B cell (primary cell): ENCODE measurements at regions not wholly inside any gene's neighbourhood (a gene's known extent, or its start where the extent isn't known, plus 50 kb on each side); places are given as distances from the start of the nearest gene placed in this dataset.

Source experiments
- ATAC-seq: fragments of 200-7000 bp; cut with Tn5 transposase; one replicate; pipeline ENCODE4 v1.10.0; 2021; ENCODE audit warnings: low read depth, mild to moderate bottlenecking, moderate number of reproducible peaks, moderate library complexity
- CTCF ChIA-PET: fragments of 350-600 bp; sonication (Branson Sonifier 250); formaldehyde crosslinking; loops from one replicate; lab custom pipeline; 2021; ENCODE audit warnings: antibody characterized with exemption, inconsistent platforms; lab: Charles Lee
- POLR2A ChIA-PET: fragments of 350-600 bp; sonication (Branson Sonifier 250); formaldehyde crosslinking; loops from one replicate; lab custom pipeline; 2021; ENCODE audit warnings: antibody characterized with exemption; lab: Charles Lee
- DNase-seq: peaks from one replicate; pipeline ENCODE4 v3.0.0; 2013
- H2AFZ ChIP-seq: 2 replicates; pipeline ENCODE4 v1.6.1; 2012; ENCODE audit warnings: mild to moderate bottlenecking, low read depth, low read length; ENCODE audit not compliant: insufficient read depth, poor library complexity, severe bottlenecking
- H3K27ac ChIP-seq, 2 donors: 1 replicate in 1 of 2; 2 replicates in 1 of 2; pipeline ENCODE4 v1.5.1; 2012 to 2013; ENCODE audit warnings: low read length in 2 of 2, mild to moderate bottlenecking in 2 of 2, moderate library complexity in 1 of 2
- H3K27me3 ChIP-seq, 4 experiments: fragments of 200-600 bp in 1 of 4; sonication (generic) in 1 of 4; replicated peaks in 1 of 4; 1 replicate in 2 of 4; 2 replicates in 2 of 4; pipeline versions ENCODE4 v1.6.1 to v1.7.0; 2013 to 2016; ENCODE audit warnings: low read length in 3 of 4, mild to moderate bottlenecking in 2 of 4, mixed read lengths in 1 of 4, moderate library complexity in 1 of 4; ENCODE audit not compliant: insufficient read depth in 4 of 4, control insufficient read depth in 3 of 4; ENCODE audit errors: control extremely low read depth in 1 of 4
- H3K36me3 ChIP-seq, 2 experiments: replicated peaks in 1 of 2; 1 replicate in 1 of 2; 2 replicates in 1 of 2; pipeline versions ENCODE4 v1.6.1 to v1.7.1; 2013; ENCODE audit warnings: low read length in 1 of 2; ENCODE audit not compliant: insufficient read depth in 2 of 2, control insufficient read depth in 1 of 2; ENCODE audit errors: control extremely low read depth in 1 of 2, extremely low read depth in 1 of 2
- H3K4me1 ChIP-seq, 2 donors: fragments of 200-600 bp in 1 of 2; sonication (generic) in 1 of 2; 1 replicate in 1 of 2; 2 replicates in 1 of 2; pipeline versions ENCODE4 v1.5.1 to v1.6.1; 2013 to 2017; ENCODE audit warnings: low read length in 2 of 2; ENCODE audit not compliant: control insufficient read depth in 2 of 2, insufficient read depth in 2 of 2
- H3K4me2 ChIP-seq: replicated peaks from 2 replicates; pipeline ENCODE3; 2012; ENCODE audit warnings: mild to moderate bottlenecking, low read depth, low read length; ENCODE audit not compliant: poor library complexity, severe bottlenecking
- H3K4me3 ChIP-seq, 5 experiments: fragments of 200-600 bp in 1 of 5; sonication (generic) in 1 of 5; 1 replicate in 3 of 5; 2 replicates in 2 of 5; pipeline versions ENCODE4 v1.5.1 to v1.7.0; 2011 to 2016; ENCODE audit warnings: low read length in 4 of 5, mild to moderate bottlenecking in 4 of 5, low read depth in 2 of 5, control low read depth in 1 of 5, moderate library complexity in 1 of 5; ENCODE audit not compliant: insufficient read depth in 1 of 5; ENCODE audit errors: control extremely low read depth in 1 of 5, extremely low read depth in 1 of 5
- H3K79me2 ChIP-seq: fragments of 200-600 bp; sonication (generic); one replicate; pipeline ENCODE4 v1.6.0; 2016; ENCODE audit warnings: low read length; ENCODE audit not compliant: control insufficient read depth, insufficient read depth
- H3K9ac ChIP-seq: fragments of 200-600 bp; sonication (generic); 2 replicates; pipeline ENCODE4 v1.6.1; 2017; ENCODE audit warnings: mild to moderate bottlenecking, low read length, moderate library complexity
- H3K9me3 ChIP-seq, 3 donors: one replicate each; pipeline versions ENCODE4 v1.6.1 to v1.7.1; 2013; ENCODE audit warnings: low read length in 2 of 3; ENCODE audit not compliant: control insufficient read depth in 2 of 3, insufficient read depth in 1 of 3; ENCODE audit errors: control extremely low read depth in 1 of 3
- H4K20me1 ChIP-seq: 2 replicates; pipeline ENCODE4 v1.6.0; 2012; ENCODE audit warnings: mild to moderate bottlenecking, low read length; ENCODE audit not compliant: insufficient read depth, control insufficient read depth, poor library complexity, severe bottlenecking
- H3K27ac Mint-ChIP-seq: one replicate; pipeline ENCODE4 v1.8.0; 2021; ENCODE audit warnings: mixed read lengths
- H3K27me3 Mint-ChIP-seq: one replicate; pipeline ENCODE4 v1.8.0; 2021; ENCODE audit warnings: mixed read lengths
- H3K4me1 Mint-ChIP-seq: one replicate; pipeline ENCODE4 v1.8.0; 2021; ENCODE audit warnings: mixed read lengths
- H3K4me3 Mint-ChIP-seq: one replicate; pipeline ENCODE4 v1.8.0; 2021; ENCODE audit warnings: mixed read lengths
- H3K9me3 Mint-ChIP-seq: one replicate; pipeline ENCODE4 v1.8.0; 2022; ENCODE audit warnings: mixed read lengths; ENCODE audit not compliant: insufficient read depth
- CTCF ChIP-seq: fragments of 200-600 bp; IDR thresholded peaks from one replicate; pipeline ENCODE4 v1.8.0; 2022; ENCODE audit warnings: antibody characterized with exemption, mild to moderate bottlenecking
- EZH2 ChIP-seq: IDR thresholded peaks from 2 replicates; pipeline ENCODE4 v1.6.1; 2012; ENCODE audit warnings: borderline replicate concordance, low read depth, mild to moderate bottlenecking, moderate library complexity, low read length; ENCODE audit not compliant: insufficient read depth, poor library complexity, severe bottlenecking
- WGBS: methylation state at CpG from one replicate; pipeline ENCODE4 v1.1.5; 2013; ENCODE audit warnings: missing lambda C conversion rate; ENCODE audit not compliant: insufficient coverage; 5-methylcytosine and 5-hydroxymethylcytosine counted together
- intact Hi-C: fragments of 100-400 bp; cut with micrococcal nuclease; formaldehyde crosslinking; loops from one replicate; pipeline ENCODE4 v1.10.0; 2022

- H3K9me3 ChIP-seq, result no peaks in the 10 kb centered on the region
- H3K27ac Mint-ChIP-seq, result no peak overlapping the region
- H3K27ac ChIP-seq, result no peak overlapping the region
- DNase-seq, result no peak
- ChIA-PET CTCF (no interaction called here), POLR2A (no interaction called here)
- H3K36me3 ChIP-seq, result no peaks in the 10 kb centered on the region
- no peaks in the 10 kb centered on the region for H3K27me3 ChIP-seq
- H3K4me3 Mint-ChIP-seq, result no peak overlapping the region
- H2AFZ ChIP-seq, result no peak overlapping the region
- H3K79me2 ChIP-seq, result no peaks in the 10 kb centered on the region
- no peaks in the 10 kb centered on the region for H3K27me3 Mint-ChIP-seq
- no peaks in the 10 kb centered on the region for H4K20me1 ChIP-seq
- no peaks in the 10 kb centered on the region for H3K4me1 ChIP-seq
- no peak for TF ChIP-seq EZH2
- no peak for TF ChIP-seq CTCF
- WGBS, result 52% methylated on average over 2 of the region's 4 CpGs
- no peak for ATAC-seq
- H3K4me1 Mint-ChIP-seq, result no peaks in the 10 kb centered on the region
- H3K9me3 Mint-ChIP-seq, result no peaks in the 10 kb centered on the region
- intact Hi-C loops, result no loop called here
- H3K9ac ChIP-seq, result no peak overlapping the region
- no peak overlapping the region for H3K4me2 ChIP-seq
- H3K4me3 ChIP-seq, result no peak overlapping the region
These were observed 235.6 kb upstream of the C9orf72 start for GRCh38 chr9:27808864-27809263.

GRCh38 chr9:27817747-27818146, 244.5 kb upstream of the C9orf72 start:
- H3K9me3 ChIP-seq, result no peaks in the 10 kb centered on the region
- H3K4me1 ChIP-seq, result no peaks in the 10 kb centered on the region
- ChIA-PET CTCF (no interaction called here), POLR2A (no interaction called here)
- no peak overlapping the region for H3K4me3 Mint-ChIP-seq
- H3K79me2 ChIP-seq, result no peaks in the 10 kb centered on the region
- no peak overlapping the region for H3K27ac Mint-ChIP-seq
- 100% methylated on average over 1 of the region's 3 CpGs for WGBS
- H3K36me3 ChIP-seq, result no peaks in the 10 kb centered on the region
- no peak overlapping the region for H3K27ac ChIP-seq
- no peaks in the 10 kb centered on the region for H3K27me3 ChIP-seq
- intact Hi-C loops, result no loop called here
- no peak overlapping the region for H3K9ac ChIP-seq
- no peak overlapping the region for H3K4me3 ChIP-seq
- no peaks in the 10 kb centered on the region for H3K9me3 Mint-ChIP-seq
- no peaks in the 10 kb centered on the region for H3K4me1 Mint-ChIP-seq
- no peak for ATAC-seq
- H3K4me2 ChIP-seq, result no peak overlapping the region
- H4K20me1 ChIP-seq, result no peaks in the 10 kb centered on the region
- H3K27me3 Mint-ChIP-seq, result no peaks in the 10 kb centered on the region
- no peak overlapping the region for H2AFZ ChIP-seq
- TF ChIP-seq EZH2, result no peak
- no peak for TF ChIP-seq CTCF
- no peak for DNase-seq
